Activated B cell treated with CpG ODN at 0.5 μM for 24 hours (primary cell): ENCODE measurements at regions not wholly inside any gene's neighbourhood (a gene's known extent, or its start where the extent isn't known, plus 50 kb on each side); places are given as distances from the start of the nearest gene placed in this dataset.

ENCODE experiments used
- ATAC-seq: fragments of 200-7000 bp; cut with Tn5 transposase; one replicate; pipeline ENCODE4 v1.10.0; 2021; ENCODE audit warnings: low read depth, mild to moderate bottlenecking, moderate library complexity
- CTCF ChIA-PET: fragments of 350-600 bp; sonication (Branson Sonifier 250); formaldehyde crosslinking; loops from one replicate; lab custom pipeline; 2021; ENCODE audit warnings: antibody characterized with exemption; lab: Charles Lee
- POLR2A ChIA-PET: fragments of 350-600 bp; sonication (Branson Sonifier 250); formaldehyde crosslinking; loops from one replicate; lab custom pipeline; 2021; ENCODE audit warnings: antibody characterized with exemption; lab: Charles Lee
- DNase-seq: peaks from one replicate; pipeline ENCODE4 v3.0.0; 2022
- H3K27ac Mint-ChIP-seq: one replicate; pipeline ENCODE4 v1.8.0; 2020; ENCODE audit warnings: mixed read lengths
- H3K27me3 Mint-ChIP-seq: one replicate; pipeline ENCODE4 v1.8.0; 2021; ENCODE audit warnings: mixed read lengths
- H3K36me3 Mint-ChIP-seq: one replicate; pipeline ENCODE4 v1.8.0; 2021; ENCODE audit warnings: low read depth, mixed read lengths
- H3K4me1 Mint-ChIP-seq: one replicate; pipeline ENCODE4 v1.8.0; 2021; ENCODE audit warnings: mixed read lengths
- H3K4me3 Mint-ChIP-seq: one replicate; pipeline ENCODE4 v1.8.0; 2020; ENCODE audit warnings: mild to moderate bottlenecking, mixed read lengths
- H3K9me3 Mint-ChIP-seq: one replicate; pipeline ENCODE4 v1.8.0; 2020; ENCODE audit warnings: mixed read lengths
- intact Hi-C: fragments of 100-400 bp; cut with micrococcal nuclease; formaldehyde crosslinking; loops from one replicate; pipeline ENCODE4 v1.15.1; 2024
- TF ChIP-seq, protein P1 (sequence below): fragments of 200-600 bp; IDR thresholded peaks from one replicate; pipeline ENCODE4 v1.8.0; 2022; ENCODE audit warnings: antibody characterized with exemption, mild to moderate bottlenecking

DNA sequence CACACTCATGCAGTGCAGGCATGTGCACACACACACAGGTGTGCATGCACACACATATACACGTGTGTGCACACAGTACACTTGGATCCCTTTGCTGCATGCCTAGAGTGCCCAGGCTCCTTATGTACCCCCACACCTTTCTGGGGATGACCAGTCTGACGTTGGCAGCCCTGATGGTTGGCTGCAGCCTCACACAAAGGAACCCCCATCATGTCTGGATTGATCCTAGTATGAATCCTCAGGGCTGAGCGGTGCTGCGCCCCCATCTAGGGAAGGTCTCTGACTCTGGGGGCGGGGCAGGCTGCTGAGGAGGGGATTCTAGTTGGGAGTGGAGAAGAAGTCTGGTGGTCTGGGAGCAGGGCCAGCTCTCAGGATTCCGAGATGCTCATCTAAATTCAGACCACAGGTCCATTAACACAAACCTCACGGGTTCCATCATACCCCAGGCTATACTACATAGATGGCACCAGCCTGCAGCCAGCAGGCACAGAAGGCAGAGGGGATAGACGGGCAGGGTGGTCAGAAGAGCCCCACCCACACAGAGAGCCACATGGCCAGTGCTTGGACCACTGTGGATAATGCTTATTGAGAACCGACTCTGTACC is 50.5 kb upstream of the OLFM1 start:
- no peak for DNase-seq
- intact Hi-C loops: no loop called here
- H3K4me3 Mint-ChIP-seq: no peak overlapping the region
- ChIA-PET POLR2A (no interaction called here), CTCF (no interaction called here)
- no peaks in the 10 kb centered on the region for H3K4me1 Mint-ChIP-seq
- no peaks in the 10 kb centered on the region for H3K9me3 Mint-ChIP-seq
- no peak overlapping the region for H3K27ac Mint-ChIP-seq
- no peaks in the 10 kb centered on the region for H3K36me3 Mint-ChIP-seq
- ATAC-seq: no peak
- peaks cover 6% of the 10 kb centered on the region for H3K27me3 Mint-ChIP-seq
- TF ChIP-seq, protein P1, sequence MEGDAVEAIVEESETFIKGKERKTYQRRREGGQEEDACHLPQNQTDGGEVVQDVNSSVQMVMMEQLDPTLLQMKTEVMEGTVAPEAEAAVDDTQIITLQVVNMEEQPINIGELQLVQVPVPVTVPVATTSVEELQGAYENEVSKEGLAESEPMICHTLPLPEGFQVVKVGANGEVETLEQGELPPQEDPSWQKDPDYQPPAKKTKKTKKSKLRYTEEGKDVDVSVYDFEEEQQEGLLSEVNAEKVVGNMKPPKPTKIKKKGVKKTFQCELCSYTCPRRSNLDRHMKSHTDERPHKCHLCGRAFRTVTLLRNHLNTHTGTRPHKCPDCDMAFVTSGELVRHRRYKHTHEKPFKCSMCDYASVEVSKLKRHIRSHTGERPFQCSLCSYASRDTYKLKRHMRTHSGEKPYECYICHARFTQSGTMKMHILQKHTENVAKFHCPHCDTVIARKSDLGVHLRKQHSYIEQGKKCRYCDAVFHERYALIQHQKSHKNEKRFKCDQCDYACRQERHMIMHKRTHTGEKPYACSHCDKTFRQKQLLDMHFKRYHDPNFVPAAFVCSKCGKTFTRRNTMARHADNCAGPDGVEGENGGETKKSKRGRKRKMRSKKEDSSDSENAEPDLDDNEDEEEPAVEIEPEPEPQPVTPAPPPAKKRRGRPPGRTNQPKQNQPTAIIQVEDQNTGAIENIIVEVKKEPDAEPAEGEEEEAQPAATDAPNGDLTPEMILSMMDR: no peak

DNA sequence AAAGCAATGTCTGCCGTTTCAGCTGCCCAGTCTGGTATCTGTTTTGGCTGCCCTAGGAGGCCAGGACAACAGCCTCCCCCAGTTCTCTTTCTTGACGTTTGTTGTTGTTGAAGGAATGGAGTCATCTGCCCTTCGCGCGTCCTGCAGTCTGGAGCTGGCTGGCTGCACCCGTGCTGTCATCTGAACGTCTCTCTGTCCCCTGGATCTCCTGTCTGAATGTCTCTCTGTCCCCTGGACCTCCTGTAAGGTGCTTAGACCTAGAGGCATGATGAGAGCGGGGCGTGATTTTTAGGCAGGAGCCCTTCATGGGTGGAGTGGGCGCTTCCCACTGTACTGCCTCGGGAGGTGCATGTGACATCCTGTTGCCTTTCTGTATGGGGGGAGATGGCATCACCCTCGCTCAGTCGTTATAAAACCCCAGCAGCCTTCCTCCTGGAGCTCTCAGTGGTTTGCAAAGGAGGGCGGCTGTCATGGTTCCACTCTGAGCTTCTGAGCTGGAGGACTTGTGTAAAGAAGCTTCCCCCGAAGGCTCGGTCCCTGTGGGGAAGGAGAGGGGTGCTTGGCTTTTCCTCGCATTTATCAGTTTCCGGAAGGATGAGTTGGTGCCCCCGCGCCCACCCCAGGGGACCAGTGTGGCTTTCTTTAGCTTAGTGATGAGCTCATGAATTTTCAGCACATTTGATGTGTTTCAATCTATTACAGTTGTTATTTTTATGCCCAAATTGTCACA is 49.8 kb upstream of the OLFM1 start:
- H3K27ac Mint-ChIP-seq: no peak overlapping the region
- H3K4me3 Mint-ChIP-seq: no peak overlapping the region
- H3K27me3 Mint-ChIP-seq: peaks cover 8% of the 10 kb centered on the region
- POLR2A ChIA-PET: no interaction called here
- CTCF ChIA-PET: no interaction called here
- no peaks in the 10 kb centered on the region for H3K36me3 Mint-ChIP-seq
- TF ChIP-seq, protein P1: no peak
- ATAC-seq (no peak), DNase-seq (no peak)
- no peaks in the 10 kb centered on the region for H3K9me3 Mint-ChIP-seq
- no peaks in the 10 kb centered on the region for H3K4me1 Mint-ChIP-seq
- intact Hi-C loops: no loop called here
